ENCODE measurements at regions not wholly inside any gene's neighbourhood (a gene's known extent, or its start where the extent isn't known, plus 50 kb on each side); places are given as distances from the start of the nearest gene placed in this dataset.

- ATAC-seq: no peak
- DNase-seq (ENCODE audit: low spot score): no peak
These were observed 233.8 kb downstream of the GABRG2 start for GRCh38 chr5:162301356-162301755.

GRCh38 chr5:162323466-162323865 lies 255.9 kb downstream of the GABRG2 start:
- no peak for DNase-seq (ENCODE audit: low spot score)

GRCh38 chr5:162324328-162324727 lies 256.8 kb downstream of the GABRG2 start:
- ATAC-seq: no peak
- DNase-seq (ENCODE audit: low spot score): no peak

More at GRCh38 chr5:162323466-162323865, 255.9 kb downstream of the GABRG2 start:
- ATAC-seq: no peak

DNA sequence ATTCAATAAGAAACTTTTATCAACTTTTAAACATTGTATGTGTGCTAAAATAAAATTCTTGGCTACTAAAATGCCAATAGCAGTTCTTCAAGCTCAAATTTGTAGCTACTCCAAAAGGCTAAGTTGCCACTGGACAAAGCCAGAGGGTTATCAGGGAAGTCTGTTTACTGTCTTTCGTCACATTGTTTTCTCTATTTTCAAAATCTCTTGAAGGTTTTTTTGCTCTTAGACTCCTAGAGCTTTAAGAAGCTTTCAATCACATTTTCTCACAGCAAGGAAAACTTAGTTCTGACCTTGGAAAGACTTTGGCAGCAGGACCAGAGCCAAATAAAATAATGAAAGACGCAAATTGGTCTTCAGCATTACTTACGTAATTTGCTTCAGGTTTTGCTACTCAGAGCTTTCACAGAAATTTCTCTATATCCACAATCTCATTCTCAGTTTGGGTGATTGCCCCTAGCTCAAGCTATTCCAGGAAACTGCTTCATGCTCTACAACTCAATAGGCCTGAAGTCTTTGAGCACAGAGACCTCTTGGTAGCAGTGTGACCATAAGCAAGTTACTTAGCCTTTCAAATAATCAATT lies 257.7 kb downstream of the GABRG2 start:
- DNase-seq (ENCODE audit: low spot score): no peak
- ATAC-seq: no peak

- DNase-seq (ENCODE audit: low spot score) (no peak), ATAC-seq (no peak)
These were observed 267.4 kb downstream of the GABRG2 start for GRCh38 chr5:162334944-162335343.

- DNase-seq (ENCODE audit: low spot score) (no peak), ATAC-seq (no peak)
These were observed 292.9 kb downstream of the GABRG2 start for GRCh38 chr5:162360373-162360931.

DNA sequence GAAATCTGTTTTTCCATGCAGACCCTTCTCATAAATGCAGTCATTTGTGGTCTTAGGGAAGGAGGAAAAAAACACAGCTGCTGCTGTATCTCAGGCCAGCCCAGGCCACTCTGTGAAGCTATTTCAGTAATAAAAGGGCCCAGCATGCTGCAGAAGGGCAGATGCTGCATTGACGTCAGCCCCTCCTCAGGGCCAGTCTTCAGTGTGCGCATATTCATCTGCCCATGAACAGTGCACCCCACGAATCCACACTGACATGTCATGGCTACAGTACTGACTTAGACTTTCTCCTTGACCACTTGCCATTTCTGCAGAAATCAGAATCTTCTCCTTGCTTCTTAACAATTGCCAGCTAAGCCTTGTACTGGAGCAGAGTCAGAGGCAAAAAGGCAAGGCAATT lies 304.7 kb downstream of the GABRG2 start:
- ATAC-seq (no peak), DNase-seq (ENCODE audit: low spot score) (no peak)

- ATAC-seq (no peak), DNase-seq (ENCODE audit: low spot score) (no peak)
These were observed 310.3 kb downstream of the GABRG2 start for GRCh38 chr5:162377895-162378294.

DNA sequence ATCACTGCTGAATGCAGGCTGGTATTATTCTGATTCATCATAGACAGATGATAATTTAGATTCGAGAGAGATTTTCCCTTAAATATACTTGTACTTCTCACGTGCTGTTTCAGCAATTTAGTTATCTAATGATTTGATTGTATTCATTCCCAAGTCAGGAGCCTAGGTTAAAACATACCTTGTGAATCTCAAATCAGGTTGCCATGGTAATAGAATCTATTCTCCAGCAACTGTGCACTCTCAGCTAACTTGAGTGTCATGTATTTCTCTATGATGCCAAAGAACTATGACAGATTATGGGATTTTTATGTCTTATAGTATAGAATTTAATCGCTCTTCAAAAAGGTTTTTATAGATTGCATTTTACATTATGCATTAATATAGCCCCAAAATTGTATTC lies 315.3 kb downstream of the GABRG2 start:
- DNase-seq (ENCODE audit: low spot score) (no peak), ATAC-seq (no peak)

DNA sequence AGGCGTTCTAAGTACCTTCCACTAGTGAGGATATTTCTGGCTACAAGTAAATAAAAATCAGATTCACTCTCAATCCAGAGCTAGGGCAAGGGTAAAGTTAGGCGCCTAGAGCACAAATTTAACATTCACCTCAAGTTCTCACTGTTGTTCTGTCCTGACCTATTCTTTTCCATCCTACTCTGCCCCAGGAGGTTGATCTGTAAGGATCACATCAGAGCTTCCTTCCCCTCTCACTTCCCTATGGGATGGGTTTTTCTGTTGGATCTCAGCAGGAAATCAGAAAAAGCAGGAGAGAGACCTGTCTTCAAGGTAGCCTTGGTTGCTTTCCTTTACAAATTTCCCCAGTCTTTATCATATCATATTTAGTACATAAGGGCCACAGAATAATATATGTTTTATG lies 316.7 kb downstream of the GABRG2 start:
- DNase-seq (ENCODE audit: low spot score) (no peak), ATAC-seq (no peak)

DNA sequence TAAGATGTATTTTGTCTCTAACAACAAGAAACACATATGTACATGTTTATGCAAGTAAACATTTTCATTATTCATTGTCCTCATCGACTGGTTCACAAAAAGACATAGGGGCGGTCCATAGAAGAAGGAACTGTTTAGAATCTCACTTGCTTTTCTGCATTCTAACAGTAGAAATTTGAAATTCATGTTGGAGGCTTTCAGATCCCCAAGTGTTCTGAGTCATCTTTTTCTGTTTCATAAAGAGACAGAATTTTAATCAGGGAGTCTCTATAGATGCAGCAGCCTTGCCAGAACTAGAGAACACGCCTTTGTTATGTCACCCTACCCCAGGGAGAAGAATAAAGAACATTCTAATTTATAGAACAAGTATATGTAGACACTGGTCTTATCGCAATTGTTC lies 324.3 kb downstream of the GABRG2 start:
- no peak for DNase-seq (ENCODE audit: low spot score)
- no peak for ATAC-seq

DNA sequence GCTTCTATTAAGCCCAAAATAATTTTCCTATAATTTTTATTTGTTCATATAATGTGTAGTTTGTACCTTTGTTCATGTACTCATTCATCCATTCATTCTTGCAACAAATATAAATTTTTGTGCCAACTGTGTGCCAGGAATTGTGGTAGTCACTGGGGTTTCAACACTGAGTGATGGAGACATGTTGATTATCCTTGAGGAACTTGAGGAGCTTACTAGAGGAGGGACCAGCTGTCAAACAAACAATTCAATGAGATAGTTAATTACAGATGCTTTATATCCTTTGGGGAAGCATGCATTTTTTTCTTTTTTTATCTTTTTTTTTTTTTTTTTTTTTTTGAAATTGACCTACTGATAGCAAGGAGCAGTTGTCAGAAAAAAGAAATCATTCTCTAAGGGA lies 324.8 kb downstream of the GABRG2 start:
- DNase-seq (ENCODE audit: low spot score) (no peak), ATAC-seq (no peak)

DNA sequence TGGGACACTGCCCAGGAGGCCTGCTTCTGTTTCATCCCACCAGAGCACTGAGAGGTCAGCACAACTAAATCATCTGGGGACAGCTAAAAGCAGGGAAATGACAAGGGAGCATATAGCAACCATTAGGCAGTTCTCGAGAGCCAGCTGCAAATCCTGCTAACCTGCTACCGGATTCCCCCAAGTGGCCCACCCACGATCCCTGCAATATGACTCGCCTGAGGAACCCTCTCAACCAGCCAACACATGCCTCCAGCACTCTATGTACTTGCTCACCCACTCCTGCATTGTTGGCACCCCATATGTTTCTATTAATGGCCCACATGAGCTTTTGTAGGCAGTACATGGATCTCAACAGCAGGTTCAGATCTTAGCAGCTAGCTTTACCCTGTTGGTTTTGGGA lies 326.0 kb downstream of the GABRG2 start:
- DNase-seq (ENCODE audit: low spot score) (no peak), ATAC-seq (no peak)

GRCh38 chr5:162407614-162408013 lies 340.0 kb downstream of the GABRG2 start:
- no peak for ATAC-seq
- DNase-seq (ENCODE audit: low spot score): no peak

- no peak for ATAC-seq
These were observed 342.8 kb downstream of the GABRG2 start for GRCh38 chr5:162410365-162410764.

GRCh38 chr5:162429142-162429541 lies 361.6 kb downstream of the GABRG2 start:
- ATAC-seq (no peak), DNase-seq (ENCODE audit: low spot score) (no peak)

More at GRCh38 chr5:162410365-162410764, 342.8 kb downstream of the GABRG2 start:
- DNase-seq (ENCODE audit: low spot score): no peak

- no peak for ATAC-seq
- no peak for DNase-seq (ENCODE audit: low spot score)
These were observed 366.7 kb downstream of the GABRG2 start for GRCh38 chr5:162434281-162434680.

DNA sequence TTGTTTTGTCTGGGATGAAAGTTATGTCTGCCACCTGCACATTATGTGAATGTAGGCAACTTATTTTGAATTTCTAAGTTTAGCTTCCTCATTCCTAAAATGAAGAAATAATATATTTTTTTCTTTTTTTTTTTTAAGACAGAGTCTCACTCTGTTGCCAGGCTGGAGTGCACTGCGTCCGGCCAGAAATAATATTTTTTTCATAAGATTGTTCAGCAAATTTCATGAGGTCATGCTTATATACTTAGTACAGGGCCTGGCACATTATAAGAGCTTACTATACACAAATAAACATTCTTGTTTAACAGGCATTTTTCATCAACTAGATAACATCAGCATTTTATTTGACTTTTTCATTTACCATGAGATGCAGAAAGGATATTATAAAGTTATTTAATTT lies 368.5 kb downstream of the GABRG2 start:
- ATAC-seq (no peak), DNase-seq (ENCODE audit: low spot score) (no peak)

DNA sequence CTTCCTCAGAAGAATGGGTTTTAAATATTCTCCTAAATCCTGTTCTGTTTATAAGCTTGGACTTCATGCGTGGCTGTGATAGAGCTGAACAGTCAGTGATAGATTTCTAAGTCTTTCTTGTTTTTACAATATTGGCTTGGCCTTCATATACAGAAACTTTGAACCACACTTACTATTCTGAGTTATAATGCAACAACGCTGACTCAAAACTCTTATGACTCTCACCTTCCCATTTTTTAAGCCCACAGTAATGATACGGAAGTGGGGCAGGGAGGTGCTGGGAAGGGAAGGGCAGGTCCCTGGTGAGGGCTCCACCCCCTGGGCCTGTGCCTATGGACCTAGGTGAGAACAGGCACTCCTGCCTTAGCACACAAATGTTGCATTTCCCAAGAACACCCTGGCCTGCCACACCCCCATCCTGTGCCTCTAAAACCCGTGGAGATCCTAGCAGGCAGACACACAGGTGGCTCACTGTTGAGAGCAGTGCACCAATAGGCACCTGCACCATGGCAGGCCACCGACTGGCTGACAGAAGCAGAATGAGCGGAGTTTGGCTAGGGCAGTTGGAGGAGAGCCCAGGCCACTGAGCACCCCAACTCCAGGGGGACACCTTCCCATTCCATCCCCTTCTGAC lies 376.7 kb downstream of the GABRG2 start:
- no peak for ATAC-seq
- no peak for DNase-seq (ENCODE audit: low spot score)

- no peak for DNase-seq (ENCODE audit: low spot score)
- no peak for ATAC-seq
These were observed 388.5 kb downstream of the GABRG2 start for GRCh38 chr5:162456086-162456485.

- ATAC-seq (no peak), DNase-seq (ENCODE audit: low spot score) (no peak)
These were observed 398.4 kb downstream of the GABRG2 start for GRCh38 chr5:162466011-162466410.

- no peak for ATAC-seq
- no peak for DNase-seq (ENCODE audit: low spot score)
These were observed 405.6 kb downstream of the GABRG2 start for GRCh38 chr5:162473041-162473714.

All from left lobe of liver (tissue), 2 donors.